ENCODE measurements at regions not wholly inside any gene's neighbourhood (a gene's known extent, or its start where the extent isn't known, plus 50 kb on each side); places are given as distances from the start of the nearest gene placed in this dataset.

- no peak for TF ChIP-seq ARID3A (IDR thresholded peaks at IDR 0.05; ENCODE audit: borderline replicate concordance, low read depth, low read length)
- no peak for TF ChIP-seq E2F1 (CRISPR knock-in tag; IDR thresholded peaks at IDR 0.05)
These were observed 103.6 kb upstream of the VEPH1 start (continued) for GRCh38 chr3:157606852-157607197.

GRCh38 chr3:157606011-157606851, 103.0 kb upstream of the VEPH1 start:
- Histone ChIP-seq H4K20me1 (replicated peaks; ENCODE audit: control insufficient read depth, insufficient read depth, low read length) (no peaks in the 10 kb centered on the region), H3K9me1 (ENCODE audit: control insufficient read depth, insufficient read depth, low read length) (no peaks in the 10 kb centered on the region), H3K4me1 (replicated peaks in 1 of 2; ENCODE audit: control insufficient read depth in 2 of 2, insufficient read depth in 2 of 2, low read length in 2 of 2) (no peaks in the 10 kb centered on the region), H3K27me3 (ENCODE audit: control insufficient read depth in 2 of 2, insufficient read depth in 2 of 2, low read length in 2 of 2) (no peaks in the 10 kb centered on the region; a peak in 2 of 5 replicates), H2AFZ (ENCODE audit: low read depth, low read length) (peak overlapping the region; percentile 30; the same call in 1 of the 2 replicates), H3K79me2 (ENCODE audit: control insufficient read depth, insufficient read depth, low read length) (no peaks in the 10 kb centered on the region), H3K9ac (ENCODE audit: insufficient read depth in 1 of 2, low read depth in 2 of 2, low read length in 2 of 2) (no peak overlapping the region), H3K9me3 (replicated peaks; ENCODE audit: control insufficient read depth, insufficient read depth, low read depth, low read length) (no peaks in the 10 kb centered on the region), H3K27ac (ENCODE audit: extremely low read depth, low read depth, low read length) (no peak overlapping the region), H3K4me3 (no peak overlapping the region), H3K4me2 (ENCODE audit: insufficient read depth, low read length) (peak overlapping the region; percentile 33; the same call in 1 of the 2 replicates), H3K36me3 (ENCODE audit: control insufficient read depth, insufficient read depth, low read length) (no peaks in the 10 kb centered on the region)
- intact Hi-C loops (cut with micrococcal nuclease) (no loop called here), in situ Hi-C loops (cut with MboI) (loop anchor here (25.0 kb wide), 1 partner anchor 1181 kb away; no protein-coding TSS in a partner anchor)
- POLR2A ChIA-PET, result interaction anchor here (0.9 to 2.1 kb wide), 3 partner anchors 10 to 12 kb away, joined by 3 to 9 read pairs (median 4); no protein-coding TSS in a partner anchor
- BruUV-seq (replicated peaks), result no TSS peak
- ATAC-seq (peak; percentile 97), FAIRE-seq (peak; percentile 78), DNase-seq (ENCODE audit: extremely low read depth in 1 of 4, low spot score in 3 of 4) (peak; percentile 61 to 76 (median 69))
- 8% methylated on average over 11 of the region's 11 CpGs for WGBS (ENCODE audit: insufficient coverage, low coverage, missing lambda C conversion rate)
- CTCF ChIA-PET (ENCODE audit: low intra/inter-chr PET ratio), result interaction anchor here (0.6 to 1.1 kb wide), 2 partner anchors 45 to 1185 kb away, joined by 3 read pairs; no protein-coding TSS in a partner anchor
- TF ChIP-seq DLX4 (CRISPR knock-in tag; IDR thresholded peaks at IDR 0.05) (no peak), SMC3 (conservative IDR thresholded peaks at IDR 0.05; ENCODE audit: insufficient read depth, low read depth, low read length) (peak; percentile 45; the same call in 1 of the 2 replicates), ETV1 (tag; conservative IDR thresholded peaks at IDR 0.05; ENCODE audit: low read depth) (peak; percentile 73; the same call in 1 of the 2 replicates), MAFG (tag; conservative IDR thresholded peaks at IDR 0.05) (no peak), NR4A1 (CRISPR knock-in tag; IDR thresholded peaks at IDR 0.05) (no peak), NR4A1 (tag; IDR thresholded peaks at IDR 0.05) (no peak), ZKSCAN8 (CRISPR knock-in tag; IDR thresholded peaks at IDR 0.05) (no peak), ZBTB7A (IDR thresholded peaks at IDR 0.05; ENCODE audit: borderline replicate concordance, control insufficient read depth, low read depth, low read length) (peak; percentile 67; the same call in 1 of the 2 replicates), CTCF (IDR thresholded peaks at IDR 0.05 in 2 of 3, conservative IDR thresholded peaks at IDR 0.05 in 1 of 3; ENCODE audit: insufficient read depth in 2 of 3, low read depth in 1 of 3, low read length in 3 of 3) (peak; percentile 76 to 88 (median 81))
